Stomach (tissue), 4 donors: ENCODE measurements at regions not wholly inside any gene's neighbourhood (a gene's known extent, or its start where the extent isn't known, plus 50 kb on each side); places are given as distances from the start of the nearest gene placed in this dataset.

Experiments
- EP300 ChIP-seq: sonication (generic); formaldehyde crosslinking; IDR thresholded peaks from one replicate; pipeline ENCODE4 v1.6.1; 2017; ENCODE audit warnings: antibody characterized with exemption
- TF ChIP-seq, protein P1 (sequence below), 7 experiments: fragments of 450-650 bp in 4 of 7; fragments of 200-600 bp in 3 of 7; sonication (generic) in 3 of 7; IDR thresholded peaks; one replicate each; pipeline ENCODE4 v1.5.1; 2016 to 2019; ENCODE audit warnings: antibody characterized with exemption in 7 of 7, control low read depth in 2 of 7, mild to moderate bottlenecking in 1 of 7

DNA sequence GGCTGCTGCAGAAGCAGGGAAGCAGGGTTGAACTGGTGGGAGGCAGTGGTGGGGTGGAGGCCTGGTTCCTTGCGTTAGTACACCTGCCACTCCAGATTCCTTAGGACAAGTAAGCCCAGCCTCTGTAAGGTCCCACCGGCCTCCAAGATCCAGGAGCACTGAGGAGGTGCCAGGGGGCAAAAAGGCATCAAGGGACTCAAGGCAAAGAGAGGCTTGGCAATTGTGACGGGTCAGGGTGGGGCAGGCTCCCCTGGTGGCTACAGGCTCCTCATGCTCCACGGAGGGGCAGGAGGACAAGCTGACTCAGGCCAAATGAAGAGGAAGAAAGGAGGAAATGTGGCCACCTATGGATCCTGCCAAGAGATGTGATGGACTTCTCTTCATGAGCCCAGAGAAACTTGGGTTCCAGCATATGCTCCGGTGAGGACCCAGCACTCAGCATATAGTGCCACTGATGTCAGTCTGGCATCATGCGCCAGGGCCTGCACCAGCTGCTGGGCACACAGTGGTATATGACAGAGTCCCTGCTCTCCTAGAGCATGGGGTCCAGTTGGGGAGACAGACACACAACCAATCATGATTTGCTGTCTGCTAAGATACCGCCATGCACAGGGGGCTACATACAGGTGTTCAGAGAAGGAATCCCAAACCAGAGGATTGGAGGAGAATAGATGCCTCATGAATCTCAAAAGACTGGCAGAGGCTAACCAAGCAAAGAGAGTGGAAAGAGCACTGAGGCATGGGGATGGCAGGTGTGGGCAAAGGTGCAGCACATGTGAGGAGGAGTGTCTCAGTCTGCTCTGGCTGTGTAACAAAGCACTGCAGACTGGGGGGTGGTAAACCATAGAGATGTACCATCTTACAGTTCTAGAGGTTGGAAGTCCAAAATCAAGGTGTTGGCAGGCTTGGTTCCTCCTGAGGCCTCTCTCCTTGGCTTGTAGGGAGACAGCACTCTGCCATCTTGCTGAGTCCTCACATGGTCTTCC lies 249.7 kb downstream of the RHOU start:
- TF ChIP-seq, protein P1, sequence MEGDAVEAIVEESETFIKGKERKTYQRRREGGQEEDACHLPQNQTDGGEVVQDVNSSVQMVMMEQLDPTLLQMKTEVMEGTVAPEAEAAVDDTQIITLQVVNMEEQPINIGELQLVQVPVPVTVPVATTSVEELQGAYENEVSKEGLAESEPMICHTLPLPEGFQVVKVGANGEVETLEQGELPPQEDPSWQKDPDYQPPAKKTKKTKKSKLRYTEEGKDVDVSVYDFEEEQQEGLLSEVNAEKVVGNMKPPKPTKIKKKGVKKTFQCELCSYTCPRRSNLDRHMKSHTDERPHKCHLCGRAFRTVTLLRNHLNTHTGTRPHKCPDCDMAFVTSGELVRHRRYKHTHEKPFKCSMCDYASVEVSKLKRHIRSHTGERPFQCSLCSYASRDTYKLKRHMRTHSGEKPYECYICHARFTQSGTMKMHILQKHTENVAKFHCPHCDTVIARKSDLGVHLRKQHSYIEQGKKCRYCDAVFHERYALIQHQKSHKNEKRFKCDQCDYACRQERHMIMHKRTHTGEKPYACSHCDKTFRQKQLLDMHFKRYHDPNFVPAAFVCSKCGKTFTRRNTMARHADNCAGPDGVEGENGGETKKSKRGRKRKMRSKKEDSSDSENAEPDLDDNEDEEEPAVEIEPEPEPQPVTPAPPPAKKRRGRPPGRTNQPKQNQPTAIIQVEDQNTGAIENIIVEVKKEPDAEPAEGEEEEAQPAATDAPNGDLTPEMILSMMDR (IDR thresholded peaks at IDR 0.05), result no peak
- no peak for TF ChIP-seq EP300
